Renal cortex interstitium (tissue), 11 donors: ENCODE measurements at regions not wholly inside any gene's neighbourhood (a gene's known extent, or its start where the extent isn't known, plus 50 kb on each side); places are given as distances from the start of the nearest gene placed in this dataset.

ENCODE experiments used
- DNase-seq, 11 donors: peaks; one replicate each; pipeline ENCODE4 v3.0.0-alpha.2; 2013; ENCODE audit warnings: low read depth in 9 of 11, low spot score in 4 of 11; ENCODE audit errors: extremely low read depth in 1 of 11

GRCh38 chr1:187275985-187276575 is 447.3 kb downstream of the PLA2G4A start:
- DNase-seq, result no peak

GRCh38 chr1:187276677-187277076 is 447.9 kb downstream of the PLA2G4A start:
- DNase-seq, result no peak

- DNase-seq, result no peak
Observed at GRCh38 chr1:187280031-187280430, 451.3 kb downstream of the PLA2G4A start.

GRCh38 chr1:187281085-187281484 is 452.3 kb downstream of the PLA2G4A start:
- DNase-seq, result no peak

GRCh38 chr1:187283984-187284383 is 455.2 kb downstream of the PLA2G4A start:
- DNase-seq, result no peak

GRCh38 chr1:187294421-187295201 is 465.9 kb downstream of the PLA2G4A start:
- no peak for DNase-seq

- DNase-seq, result no peak
Observed at GRCh38 chr1:187300081-187300480, 471.3 kb downstream of the PLA2G4A start.

- DNase-seq, result no peak
Observed at GRCh38 chr1:187306710-187307415, 478.1 kb downstream of the PLA2G4A start.

- DNase-seq, result no peak
Observed at GRCh38 chr1:187310038-187310631, 481.4 kb downstream of the PLA2G4A start.

- DNase-seq, result no peak
Observed at GRCh38 chr1:187313115-187313514, 484.4 kb downstream of the PLA2G4A start.

- DNase-seq, result no peak
Observed at GRCh38 chr1:187326557-187326956, 497.8 kb downstream of the PLA2G4A start.

- DNase-seq, result no peak
Observed at GRCh38 chr1:187336441-187337168, 507.9 kb downstream of the PLA2G4A start.

- no peak for DNase-seq
Observed at GRCh38 chr1:187338762-187339412, 510.1 kb downstream of the PLA2G4A start.

GRCh38 chr1:187342495-187342894 is 513.7 kb downstream of the PLA2G4A start:
- no peak for DNase-seq

GRCh38 chr1:187374082-187374481 is 545.3 kb downstream of the PLA2G4A start:
- DNase-seq, result no peak

- no peak for DNase-seq
Observed at GRCh38 chr1:187374742-187375141, 546.0 kb downstream of the PLA2G4A start.

- no peak for DNase-seq
Observed at GRCh38 chr1:187383366-187383765, 554.6 kb downstream of the PLA2G4A start.

- DNase-seq, result no peak
Observed at GRCh38 chr1:187384504-187384903, 555.8 kb downstream of the PLA2G4A start.
